GM19452 (cell line): ENCODE measurements at regions not wholly inside any gene's neighbourhood (a gene's known extent, or its start where the extent isn't known, plus 50 kb on each side); places are given as distances from the start of the nearest gene placed in this dataset.
"Not testable (repeated sequence)": the region's sequence is repeated elsewhere in the genome, so short reads cannot be mapped to it uniquely, and the experiment has no call there.

ENCODE experiments used
- ATAC-seq: cut with Tn5 transposase; IDR thresholded peaks from one replicate; pipeline ENCODE4 v1.9.1; 2021; ENCODE audit not compliant: unreplicated experiment

DNA sequence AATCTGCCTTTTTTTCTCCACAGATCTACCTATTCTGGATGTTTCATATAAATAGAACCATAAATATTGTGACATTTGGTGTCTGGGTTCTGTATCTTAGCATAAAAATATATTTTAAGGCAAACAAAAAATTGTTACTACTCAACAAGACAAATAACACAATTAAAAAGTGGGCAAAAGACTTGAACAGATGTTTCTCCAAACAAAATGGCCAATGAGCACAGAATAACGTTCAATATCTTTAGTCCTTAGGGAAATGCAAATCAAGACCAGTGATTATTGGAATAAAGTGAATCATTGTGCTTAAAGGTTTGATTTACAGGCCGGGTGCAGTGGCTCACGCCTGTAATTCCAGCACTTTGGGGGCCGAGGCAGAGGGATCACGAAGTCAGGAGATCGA, 1331.3 kb downstream of the AACS start:
- ATAC-seq = no peak

DNA sequence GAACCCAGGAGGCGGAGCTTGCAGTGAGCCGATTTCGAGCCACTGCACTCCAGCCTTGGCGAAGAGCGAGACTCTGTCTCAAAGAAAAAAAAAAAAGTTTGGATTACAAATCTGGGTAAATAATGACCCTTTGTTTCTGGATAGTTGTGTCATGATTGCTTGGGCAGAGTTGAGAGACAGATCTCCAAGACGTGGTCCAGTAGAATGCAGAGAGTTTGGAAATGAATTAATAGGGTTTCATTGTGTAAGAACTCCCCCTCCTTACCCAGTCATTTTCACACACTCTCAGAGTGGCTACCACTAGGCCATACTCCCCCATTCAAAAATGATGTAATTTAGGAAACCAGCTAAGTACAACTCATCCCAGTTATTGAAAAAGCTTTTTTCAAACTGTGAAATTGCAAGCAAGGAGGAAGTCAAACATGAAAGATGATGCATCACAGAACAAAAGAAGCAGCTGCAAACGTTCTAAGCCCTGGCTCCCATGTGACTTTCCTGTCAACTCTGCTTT, 1331.9 kb downstream of the AACS start:
- no peak for ATAC-seq

DNA sequence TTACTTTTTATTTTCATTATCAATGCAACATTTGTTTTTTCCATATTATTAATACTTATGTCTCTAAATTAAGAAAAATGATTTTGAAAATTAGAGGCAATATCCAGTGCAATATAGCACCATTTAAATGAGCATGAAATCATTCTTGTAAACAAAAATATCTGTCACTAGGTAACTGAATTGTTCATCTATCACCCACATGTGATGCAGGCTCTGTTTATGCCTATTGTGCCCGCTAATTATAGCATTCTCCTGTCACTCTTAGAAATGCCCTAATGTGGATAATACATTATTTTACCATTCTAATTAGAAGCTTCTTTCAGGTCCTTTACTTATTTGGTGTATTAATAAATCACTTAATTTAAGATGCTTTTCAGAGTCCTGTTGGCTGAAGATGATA, 1332.4 kb downstream of the AACS start:
- no peak for ATAC-seq

DNA sequence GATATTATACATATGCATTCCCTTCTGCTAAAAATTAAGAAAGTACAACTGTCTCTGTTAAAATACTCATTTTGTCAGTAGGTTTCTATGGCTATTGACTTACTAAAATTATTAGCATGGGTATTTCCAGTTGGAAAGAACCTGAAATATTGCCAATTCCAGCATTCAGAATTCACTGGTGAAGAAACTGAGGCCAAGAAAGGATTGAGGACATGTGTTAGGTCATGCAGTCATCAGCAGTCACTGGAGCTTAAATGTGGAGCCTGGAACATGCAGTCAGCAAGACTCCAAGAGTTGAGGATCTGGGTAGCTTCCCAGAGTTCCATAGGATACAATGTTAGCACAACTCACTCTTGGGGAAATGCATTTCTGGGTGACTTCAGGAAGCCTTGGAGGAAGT, 1335.6 kb downstream of the AACS start:
- no peak for ATAC-seq

DNA sequence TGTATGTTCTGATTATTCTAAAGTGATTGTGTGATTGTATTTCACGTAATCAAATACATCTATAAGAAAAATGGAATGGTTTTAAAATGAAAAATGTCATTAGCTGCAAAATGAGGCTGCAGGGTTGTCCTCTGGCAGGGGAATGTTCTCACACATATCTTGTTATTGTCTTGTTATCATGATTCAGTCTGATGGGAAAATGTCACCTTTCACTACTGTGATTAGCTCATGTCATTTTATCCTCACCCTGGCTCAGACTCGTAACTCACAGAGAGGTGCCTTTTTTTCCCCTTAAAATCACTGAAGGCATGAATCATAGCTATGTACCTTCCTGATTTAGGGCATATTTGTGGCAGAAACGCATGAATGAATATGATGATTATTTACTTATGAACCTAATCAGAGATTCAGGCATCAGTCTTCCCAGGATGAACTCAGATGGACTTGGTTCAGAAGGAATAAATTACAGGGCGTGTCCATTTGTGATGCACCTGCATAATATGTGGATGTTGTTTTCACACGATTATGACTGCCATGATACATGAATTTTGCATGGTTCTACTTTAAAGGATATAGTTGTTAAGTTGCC, 1339.2 kb downstream of the AACS start:
- ATAC-seq = no peak

DNA sequence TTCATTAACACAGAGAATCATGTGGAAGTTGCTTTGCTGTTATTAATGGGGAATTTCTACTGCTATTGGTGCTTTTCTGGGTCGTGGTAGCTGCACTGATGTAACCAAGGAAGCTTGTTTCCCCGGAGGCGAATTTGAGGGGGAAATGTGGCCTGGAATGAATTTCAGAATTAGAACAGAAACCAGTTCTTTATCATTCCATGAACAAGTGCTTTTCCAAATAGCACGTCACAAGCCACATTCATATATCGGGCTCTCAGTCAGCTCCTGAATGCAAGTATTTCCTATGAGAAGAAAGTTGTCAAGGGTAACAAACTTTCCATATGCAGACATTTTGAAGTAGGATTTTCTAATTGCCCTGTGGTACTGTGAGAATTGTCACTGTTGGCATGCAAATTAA, 1353.2 kb downstream of the AACS start:
- no peak for ATAC-seq

DNA sequence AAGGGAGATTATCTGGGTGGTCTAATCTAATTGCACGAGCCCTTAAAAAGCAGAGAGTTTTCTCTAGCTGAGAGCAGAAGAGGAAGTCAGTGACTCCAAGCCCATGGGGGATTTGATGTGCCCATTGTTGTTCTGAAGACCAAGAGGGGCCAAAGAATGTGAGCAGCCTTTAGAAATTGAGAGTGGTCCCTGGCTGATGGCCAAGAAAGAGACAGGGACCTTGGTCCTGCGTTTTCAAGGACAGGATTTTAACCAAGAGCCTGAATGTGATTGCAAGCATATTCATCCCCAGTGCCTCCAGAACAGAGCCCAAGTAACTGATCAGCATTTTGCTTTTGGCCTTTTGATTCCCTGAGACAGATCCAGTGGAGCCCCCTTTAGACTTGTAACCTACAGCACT, 1353.9 kb downstream of the AACS start:
- ATAC-seq = no peak

DNA sequence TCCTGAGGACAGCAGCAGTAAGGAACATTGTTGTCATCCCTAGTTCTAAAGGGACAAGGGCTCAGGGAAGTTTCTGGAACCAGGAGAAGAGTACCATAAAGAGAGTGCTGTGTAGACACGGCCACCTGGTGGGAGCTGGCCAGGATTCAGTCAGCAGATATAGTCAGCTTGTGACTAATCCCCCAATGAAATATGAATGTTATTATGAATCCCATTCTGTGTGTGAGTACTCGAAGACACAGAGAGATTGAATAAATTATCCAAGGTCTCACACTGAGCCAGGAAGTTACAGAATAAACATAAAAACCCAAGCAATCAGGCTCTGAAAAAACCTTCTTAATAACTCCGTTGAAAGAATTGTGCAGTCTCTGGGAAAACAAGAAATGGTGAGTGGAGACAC, 1359.5 kb downstream of the AACS start:
- ATAC-seq = no peak

DNA sequence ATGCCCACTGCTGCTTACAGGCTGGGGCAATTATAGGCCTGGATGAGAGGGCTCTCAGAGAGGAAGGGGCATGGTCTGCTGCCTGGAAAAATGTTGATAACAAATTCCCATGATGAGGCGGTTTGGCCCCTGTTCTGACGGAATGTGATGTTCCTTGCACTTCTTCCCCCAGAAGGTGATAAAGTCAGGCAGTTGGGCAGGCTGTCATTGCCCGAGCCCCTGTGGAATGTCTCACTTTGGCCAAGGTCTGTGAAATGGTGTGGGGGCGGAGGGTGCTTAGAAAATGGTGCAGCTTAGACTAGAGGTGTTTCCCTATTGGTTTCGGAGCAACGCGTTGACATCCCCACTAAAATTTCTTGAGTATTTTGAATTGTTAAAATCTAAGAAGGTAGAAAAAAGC, 1360.0 kb downstream of the AACS start:
- no peak for ATAC-seq

DNA sequence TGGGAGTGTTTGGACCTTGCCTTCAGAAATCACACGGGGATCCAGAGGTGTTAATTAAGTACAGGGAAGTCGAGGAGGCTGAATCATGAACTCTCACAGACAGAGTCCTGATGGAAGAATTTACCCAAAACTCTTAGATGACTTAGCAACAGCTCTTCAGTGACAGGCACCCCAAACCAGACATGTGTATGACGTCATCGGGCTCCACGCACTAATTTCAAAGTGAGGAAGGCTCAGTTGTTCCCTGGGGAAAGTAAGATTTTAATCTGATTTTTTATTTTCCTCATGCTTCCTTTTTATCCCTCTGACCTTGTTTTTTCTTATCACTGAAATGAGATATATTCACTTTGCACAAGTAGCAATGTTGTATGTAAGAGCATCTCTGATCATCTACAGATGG, 1363.5 kb downstream of the AACS start:
- no peak for ATAC-seq

DNA sequence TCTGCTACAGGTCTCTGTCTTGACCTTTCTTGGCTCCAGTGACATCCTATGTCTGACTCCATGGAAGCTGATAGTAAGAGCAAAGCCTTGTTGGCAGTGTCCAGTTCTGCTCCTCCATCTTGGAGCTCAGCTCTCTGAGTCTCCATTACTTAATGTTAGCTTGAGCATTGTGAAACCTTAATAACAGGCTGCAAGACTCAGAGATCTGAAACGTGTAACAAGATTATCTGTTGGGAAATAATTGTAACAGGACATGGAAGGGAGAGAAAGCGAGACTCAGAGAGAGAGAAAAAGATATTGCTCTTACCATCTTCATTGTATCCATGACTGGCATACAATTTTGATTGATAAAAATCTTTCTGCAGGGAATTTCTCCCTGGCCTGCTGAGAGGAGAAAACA, 1365.7 kb downstream of the AACS start:
- no peak for ATAC-seq

DNA sequence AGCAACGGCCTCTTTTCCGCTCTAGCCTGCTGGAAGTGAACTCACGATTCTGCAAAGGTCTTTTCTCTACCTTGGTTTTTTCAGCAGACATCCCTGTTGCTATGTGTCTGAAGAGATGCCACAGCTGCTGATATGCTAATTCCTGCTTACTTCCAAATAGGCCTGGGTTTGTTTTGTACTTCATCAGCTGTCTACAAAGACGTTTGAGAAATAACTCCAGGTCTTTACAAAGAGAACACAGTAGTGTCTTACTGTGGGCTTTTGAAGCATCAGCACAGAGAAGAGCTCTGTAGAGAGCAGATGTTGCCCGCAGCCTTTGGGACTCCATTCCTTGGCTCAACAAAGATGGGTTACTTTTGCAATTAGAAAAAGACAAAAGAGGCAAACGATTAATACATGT, 1366.5 kb downstream of the AACS start:
- ATAC-seq = no peak

DNA sequence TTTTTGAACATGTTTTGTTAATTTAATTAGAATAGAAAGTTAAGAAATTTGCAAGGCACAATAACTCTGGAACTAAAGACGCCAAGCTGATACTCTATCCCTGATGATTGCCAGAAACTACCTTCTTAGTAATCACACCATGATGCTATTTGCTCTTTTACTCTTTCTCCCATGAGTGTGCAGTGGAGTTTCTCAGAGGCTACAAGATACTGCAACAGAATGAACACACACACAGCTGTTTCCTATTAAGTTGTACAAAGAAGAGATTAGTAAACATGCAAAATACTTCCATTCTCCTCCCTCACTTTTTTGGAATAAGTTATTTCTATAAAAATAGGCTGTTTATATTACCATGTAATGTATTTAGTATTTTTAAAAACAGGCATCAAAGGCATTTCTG, 1367.5 kb downstream of the AACS start:
- no peak for ATAC-seq

DNA sequence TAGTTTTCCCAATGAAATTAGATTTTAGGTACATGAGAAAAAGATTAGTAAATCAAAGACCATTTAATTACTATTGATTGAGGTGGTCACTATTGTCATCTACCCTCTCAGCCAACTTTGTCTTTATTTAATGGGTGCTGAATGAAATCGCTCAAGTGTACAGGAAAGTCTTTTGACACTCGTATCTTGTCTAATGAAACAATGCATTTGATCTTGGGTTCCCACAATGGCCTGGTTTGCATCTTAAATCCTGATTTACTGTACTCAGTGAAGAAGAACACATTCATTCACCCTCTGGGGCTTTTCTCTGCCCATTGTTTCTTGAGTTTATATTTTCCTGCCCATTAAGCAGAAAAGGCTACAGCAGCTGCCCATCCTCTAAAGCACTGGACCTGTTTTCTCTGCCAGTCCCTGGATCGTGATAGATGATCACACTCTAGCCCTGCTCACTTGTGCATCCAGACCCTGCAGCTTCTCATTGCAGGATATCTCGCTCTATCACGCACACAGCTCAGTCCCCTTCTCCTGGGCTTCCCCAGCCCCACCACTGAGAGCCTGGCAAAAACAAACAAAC, 1369.3 kb downstream of the AACS start:
- no peak for ATAC-seq

DNA sequence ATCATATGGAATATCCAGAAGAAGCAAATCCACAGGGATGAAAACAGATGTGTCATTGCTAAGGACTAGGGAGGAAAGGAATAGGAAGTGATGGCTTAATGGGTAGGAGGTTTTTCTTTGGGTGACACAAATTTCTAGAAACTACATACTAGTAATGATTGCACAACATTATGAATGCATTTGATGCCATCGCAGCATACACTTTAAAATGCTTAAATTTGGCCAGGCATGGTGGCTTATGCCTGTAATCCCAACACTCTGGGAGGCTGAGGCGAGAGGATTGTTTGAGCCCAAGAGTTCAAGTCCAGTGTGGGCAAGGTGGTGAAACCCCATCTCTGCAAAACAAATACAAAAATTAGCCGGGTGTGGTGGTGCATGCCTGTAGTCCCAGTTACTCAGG, 1370.8 kb downstream of the AACS start:
- no peak for ATAC-seq

DNA sequence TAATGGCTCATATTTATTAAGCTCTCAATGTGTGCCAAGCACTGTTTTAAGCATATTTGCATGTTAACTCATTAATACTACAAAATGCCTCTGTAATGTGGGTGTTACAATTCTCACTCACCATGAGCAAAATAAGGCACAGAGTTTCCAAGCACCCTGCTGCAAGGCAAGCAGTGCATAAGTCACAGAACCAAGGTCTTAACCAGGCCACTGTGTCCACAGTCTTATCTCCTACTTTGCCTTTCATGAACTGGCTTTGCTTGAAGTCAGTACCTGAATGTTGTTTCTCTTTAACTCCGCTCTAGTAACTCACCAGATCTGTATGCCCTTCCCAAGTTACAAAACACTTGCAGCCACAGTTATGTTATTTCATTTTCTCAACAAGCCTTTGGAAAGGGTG, 1372.7 kb downstream of the AACS start:
- no peak for ATAC-seq

DNA sequence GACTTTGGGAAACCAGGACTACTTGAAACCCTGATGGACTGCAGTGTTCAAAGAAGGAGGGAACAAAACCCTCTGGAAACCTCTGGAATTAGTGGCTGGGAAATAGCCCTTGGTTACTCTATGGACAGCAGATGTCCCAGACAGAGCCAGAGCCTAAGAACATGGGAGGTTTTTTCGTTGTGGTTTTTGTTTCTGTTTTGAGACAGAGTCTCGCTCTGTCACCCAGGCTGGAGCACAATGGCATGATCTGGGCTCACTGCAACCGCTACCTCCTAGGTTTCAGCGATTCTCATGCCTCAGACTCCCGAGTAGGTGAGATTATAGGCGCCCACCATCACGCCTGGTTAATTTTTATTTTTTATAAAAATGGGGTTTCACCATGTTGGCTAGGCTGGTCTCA, 1378.7 kb downstream of the AACS start:
- no peak for ATAC-seq

DNA sequence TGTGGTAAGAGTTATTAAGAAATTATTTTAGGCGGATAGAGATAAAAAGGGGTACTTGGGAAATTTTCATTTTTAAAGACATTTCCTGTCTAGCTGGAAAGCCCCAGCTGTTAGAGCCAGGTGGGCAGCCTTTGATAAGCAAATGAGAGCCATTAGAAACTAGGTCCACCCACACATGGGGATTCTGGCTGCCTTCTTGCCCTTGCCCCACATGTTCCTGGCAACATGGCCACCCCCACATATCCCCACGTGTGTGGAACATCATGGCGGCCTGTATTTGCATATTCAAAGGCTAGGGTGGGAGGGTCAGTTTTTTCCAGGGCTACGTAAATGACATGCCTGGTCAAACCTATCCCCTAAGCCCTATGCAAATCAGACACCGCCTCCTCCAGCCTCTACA, 1382.1 kb downstream of the AACS start:
- ATAC-seq = no peak

DNA sequence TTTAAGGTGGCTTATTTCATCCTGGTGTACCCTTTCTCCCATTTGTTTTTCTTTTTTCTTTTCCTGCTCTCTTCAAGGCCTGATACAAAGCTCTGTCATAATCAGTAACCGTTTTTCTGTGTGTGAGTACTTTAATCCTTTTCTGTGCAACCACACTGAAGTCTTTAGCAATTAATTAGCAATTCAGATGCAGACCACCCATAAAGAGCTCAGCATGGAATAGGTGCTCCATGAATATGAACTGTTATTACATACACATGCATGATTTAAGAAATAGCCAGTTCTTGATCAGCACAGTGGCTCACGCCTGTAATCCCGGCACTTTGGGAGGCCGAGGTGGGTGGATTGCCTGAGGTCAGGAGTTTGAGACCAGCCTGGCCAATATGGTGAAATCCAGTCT, 1386.6 kb downstream of the AACS start:
- no peak for ATAC-seq

DNA sequence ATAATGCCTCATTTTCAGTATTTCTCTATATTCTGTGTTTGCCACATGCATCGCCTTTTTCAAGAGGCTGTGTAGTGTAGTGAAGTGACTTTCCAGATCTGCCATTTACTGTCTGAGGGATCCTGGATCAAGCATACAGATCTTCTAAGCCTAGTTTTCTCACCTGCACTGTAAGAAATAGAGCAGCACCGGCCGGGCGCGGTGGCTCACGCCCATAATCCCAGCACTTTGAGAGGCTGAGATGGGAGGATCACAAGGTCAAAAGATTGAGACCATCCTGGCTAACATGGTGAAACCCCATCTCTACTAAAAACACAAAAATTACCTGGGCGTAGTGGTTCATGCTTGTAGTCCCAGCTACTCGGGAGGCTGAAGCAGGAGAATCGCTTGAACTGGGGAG, 1387.5 kb downstream of the AACS start:
- not testable (repeated sequence) for ATAC-seq

DNA sequence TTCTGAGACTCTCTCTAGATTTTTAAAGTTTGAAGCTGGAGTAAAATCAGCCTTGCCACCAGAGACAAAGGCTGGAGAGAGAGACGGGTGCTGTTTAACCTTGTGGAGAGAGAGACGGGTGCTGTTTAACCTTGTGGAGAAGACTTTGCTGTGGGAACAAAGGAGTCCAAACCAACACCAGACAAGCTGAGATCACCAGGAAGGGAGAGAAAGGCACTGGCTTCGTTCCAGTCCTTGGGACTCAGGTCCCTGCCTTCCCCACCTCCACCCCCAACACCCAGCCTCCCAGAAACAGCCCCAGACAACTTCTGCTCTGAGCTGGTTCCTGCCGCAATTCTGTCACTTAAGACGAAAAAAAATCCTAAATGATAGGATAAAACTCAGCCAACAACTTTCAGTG, 1389.3 kb downstream of the AACS start:
- ATAC-seq = no peak

DNA sequence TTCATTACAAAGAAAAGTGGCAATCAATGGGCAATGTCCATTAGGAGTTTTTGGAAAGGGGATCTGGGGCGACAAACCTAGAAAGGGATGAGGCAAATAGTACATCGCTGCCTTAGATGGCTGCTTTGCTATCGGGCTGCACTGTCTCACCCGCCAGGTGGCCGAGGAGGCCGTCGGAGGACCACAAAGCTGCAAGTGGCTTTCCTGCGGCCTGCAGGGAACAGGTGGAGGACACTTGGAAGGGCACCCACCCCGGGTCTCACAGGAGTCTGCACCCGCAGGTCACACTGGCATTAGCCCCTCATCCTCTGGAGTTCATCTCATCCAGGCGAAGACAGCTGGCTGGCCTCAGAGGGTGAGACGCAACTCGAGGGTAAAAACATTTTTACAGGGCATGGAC, 1392.5 kb downstream of the AACS start:
- ATAC-seq = no peak

DNA sequence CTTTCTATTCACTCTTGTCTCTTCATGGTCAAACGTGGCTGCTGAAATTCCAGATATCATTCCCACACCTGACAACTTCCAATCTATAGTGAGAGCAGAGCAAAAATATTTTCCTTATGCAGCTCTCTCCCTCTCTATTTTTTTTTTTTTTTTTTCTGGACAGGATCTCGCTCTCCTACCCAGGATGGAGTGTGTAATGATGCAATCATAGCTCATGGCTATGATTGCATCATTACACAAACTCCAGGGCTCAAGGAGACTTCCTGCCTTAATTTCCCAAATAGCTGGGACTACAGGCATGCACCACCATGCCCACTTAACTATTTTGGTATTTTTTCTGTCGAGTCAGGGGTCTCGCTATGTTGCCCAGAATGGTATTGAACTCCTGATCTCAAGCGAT, 1398.9 kb downstream of the AACS start:
- no peak for ATAC-seq
